Muscle layer of duodenum (tissue), 2 donors: ENCODE measurements at regions not wholly inside any gene's neighbourhood (a gene's known extent, or its start where the extent isn't known, plus 50 kb on each side); places are given as distances from the start of the nearest gene placed in this dataset.
"Not testable (repeated sequence)": the region's sequence is repeated elsewhere in the genome, so short reads cannot be mapped to it uniquely, and the experiment has no call there.

Experiments used
- H3K27ac ChIP-seq: one replicate; pipeline ENCODE4 v1.7.0; 2013; ENCODE audit warnings: mild to moderate bottlenecking, low read length
- H3K27me3 ChIP-seq: one replicate; pipeline ENCODE4 v1.7.0; 2013; ENCODE audit warnings: low read depth, mild to moderate bottlenecking, control low read depth, low read length
- H3K36me3 ChIP-seq, 2 donors: one replicate each; pipeline ENCODE4 v1.7.0; 2013; ENCODE audit warnings: low read length in 2 of 2, control low read depth in 1 of 2, mild to moderate bottlenecking in 1 of 2; ENCODE audit not compliant: insufficient read depth in 2 of 2, control insufficient read depth in 1 of 2
- H3K4me1 ChIP-seq, 2 donors: one replicate each; pipeline ENCODE4 v1.7.0; 2013; ENCODE audit warnings: low read length in 2 of 2, mild to moderate bottlenecking in 2 of 2, control low read depth in 1 of 2, moderate library complexity in 1 of 2; ENCODE audit not compliant: insufficient read depth in 2 of 2, control insufficient read depth in 1 of 2
- H3K4me3 ChIP-seq, 2 donors: one replicate each; pipeline ENCODE4 v1.7.0; 2013; ENCODE audit warnings: low read length in 2 of 2, low read depth in 1 of 2, mild to moderate bottlenecking in 1 of 2
- H3K9me3 ChIP-seq, 2 donors: one replicate each; pipeline ENCODE4 v1.7.0; 2013; ENCODE audit warnings: low read length in 2 of 2, control low read depth in 1 of 2, mild to moderate bottlenecking in 1 of 2; ENCODE audit not compliant: control insufficient read depth in 1 of 2
- donor health status: healthy.

- no peaks in the 10 kb centered on the region for H3K4me1 ChIP-seq
- H3K4me3 ChIP-seq, result no peak overlapping the region
- peaks cover 0 to 5% of the 10 kb centered on the region in 2 donors for H3K9me3 ChIP-seq
- H3K27ac ChIP-seq, result no peak overlapping the region
- no peaks in the 10 kb centered on the region for H3K36me3 ChIP-seq
- H3K27me3 ChIP-seq, result no peaks in the 10 kb centered on the region
Observed at GRCh38 chr1:232134365-232134764, 495.6 kb downstream of the SIPA1L2 start.

- no peak overlapping the region for H3K27ac ChIP-seq
- no peaks in the 10 kb centered on the region for H3K36me3 ChIP-seq
- peaks cover 0 to 5% of the 10 kb centered on the region in 2 donors for H3K9me3 ChIP-seq
- H3K4me3 ChIP-seq, result no peak overlapping the region
- no peaks in the 10 kb centered on the region for H3K27me3 ChIP-seq
- H3K4me1 ChIP-seq, result no peaks in the 10 kb centered on the region
Observed at GRCh38 chr1:232132572-232132971, 497.4 kb downstream of the SIPA1L2 start.

- Histone ChIP-seq H3K27me3 (no peaks in the 10 kb centered on the region), H3K4me3 (no peak overlapping the region), H3K27ac (no peak overlapping the region), H3K4me1 (no peaks in the 10 kb centered on the region), H3K36me3 (no peaks in the 10 kb centered on the region), H3K9me3 (peaks cover 0 to 5% of the 10 kb centered on the region in 2 donors)
Observed at GRCh38 chr1:232131715-232132391, 498.1 kb downstream of the SIPA1L2 start.

- Histone ChIP-seq H3K27ac (no peak overlapping the region), H3K36me3 (no peaks in the 10 kb centered on the region), H3K4me1 (no peaks in the 10 kb centered on the region), H3K4me3 (no peak overlapping the region), H3K27me3 (no peaks in the 10 kb centered on the region), H3K9me3 (no peaks in the 10 kb centered on the region)
Observed at GRCh38 chr1:232130815-232131480, 499.0 kb downstream of the SIPA1L2 start.

GRCh38 chr1:232127190-232127589, 500.6 kb downstream of the DISC1 start:
- Histone ChIP-seq H3K4me1 (no peaks in the 10 kb centered on the region), H3K36me3 (no peaks in the 10 kb centered on the region), H3K27ac (no peak overlapping the region), H3K9me3 (no peaks in the 10 kb centered on the region), H3K27me3 (no peaks in the 10 kb centered on the region), H3K4me3 (no peak overlapping the region)

GRCh38 chr1:232123775-232124659, 497.4 kb downstream of the DISC1 start:
- Histone ChIP-seq H3K27ac (no peak overlapping the region), H3K4me3 (no peak overlapping the region), H3K9me3 (no peaks in the 10 kb centered on the region), H3K4me1 (no peaks in the 10 kb centered on the region), H3K36me3 (no peaks in the 10 kb centered on the region), H3K27me3 (no peaks in the 10 kb centered on the region)

- H3K9me3 ChIP-seq, H3K27ac ChIP-seq, H3K36me3 ChIP-seq, H3K4me1 ChIP-seq, H3K27me3 ChIP-seq, H3K4me3 ChIP-seq: not testable (repeated sequence)
Observed at GRCh38 chr1:232117903-232118302, 491.3 kb downstream of the DISC1 start.

- no peak overlapping the region for H3K4me3 ChIP-seq
- no peaks in the 10 kb centered on the region for H3K36me3 ChIP-seq
- no peak overlapping the region for H3K27ac ChIP-seq
- no peaks in the 10 kb centered on the region for H3K27me3 ChIP-seq
- H3K4me1 ChIP-seq, result no peaks in the 10 kb centered on the region
- H3K9me3 ChIP-seq, result no peaks in the 10 kb centered on the region
Observed at GRCh38 chr1:232114985-232115384, 488.4 kb downstream of the DISC1 start.

- Histone ChIP-seq H3K27ac (no peak overlapping the region), H3K27me3 (no peaks in the 10 kb centered on the region), H3K4me3 (no peak overlapping the region), H3K9me3 (no peaks in the 10 kb centered on the region), H3K4me1 (no peaks in the 10 kb centered on the region), H3K36me3 (no peaks in the 10 kb centered on the region)
Observed at GRCh38 chr1:232112076-232112475, 485.5 kb downstream of the DISC1 start.

GRCh38 chr1:232111611-232112010, 485.0 kb downstream of the DISC1 start:
- Histone ChIP-seq H3K9me3 (no peaks in the 10 kb centered on the region), H3K4me3 (no peak overlapping the region), H3K36me3 (no peaks in the 10 kb centered on the region), H3K27me3 (no peaks in the 10 kb centered on the region), H3K27ac (no peak overlapping the region), H3K4me1 (no peaks in the 10 kb centered on the region)

GRCh38 chr1:232110281-232111090, 483.9 kb downstream of the DISC1 start:
- Histone ChIP-seq H3K9me3 (no peaks in the 10 kb centered on the region), H3K27ac (no peak overlapping the region), H3K4me1 (no peaks in the 10 kb centered on the region), H3K4me3 (no peak overlapping the region), H3K27me3 (no peaks in the 10 kb centered on the region), H3K36me3 (no peaks in the 10 kb centered on the region)
